ENCODE measurements at regions not wholly inside any gene's neighbourhood (a gene's known extent, or its start where the extent isn't known, plus 50 kb on each side); places are given as distances from the start of the nearest gene placed in this dataset.

DNA sequence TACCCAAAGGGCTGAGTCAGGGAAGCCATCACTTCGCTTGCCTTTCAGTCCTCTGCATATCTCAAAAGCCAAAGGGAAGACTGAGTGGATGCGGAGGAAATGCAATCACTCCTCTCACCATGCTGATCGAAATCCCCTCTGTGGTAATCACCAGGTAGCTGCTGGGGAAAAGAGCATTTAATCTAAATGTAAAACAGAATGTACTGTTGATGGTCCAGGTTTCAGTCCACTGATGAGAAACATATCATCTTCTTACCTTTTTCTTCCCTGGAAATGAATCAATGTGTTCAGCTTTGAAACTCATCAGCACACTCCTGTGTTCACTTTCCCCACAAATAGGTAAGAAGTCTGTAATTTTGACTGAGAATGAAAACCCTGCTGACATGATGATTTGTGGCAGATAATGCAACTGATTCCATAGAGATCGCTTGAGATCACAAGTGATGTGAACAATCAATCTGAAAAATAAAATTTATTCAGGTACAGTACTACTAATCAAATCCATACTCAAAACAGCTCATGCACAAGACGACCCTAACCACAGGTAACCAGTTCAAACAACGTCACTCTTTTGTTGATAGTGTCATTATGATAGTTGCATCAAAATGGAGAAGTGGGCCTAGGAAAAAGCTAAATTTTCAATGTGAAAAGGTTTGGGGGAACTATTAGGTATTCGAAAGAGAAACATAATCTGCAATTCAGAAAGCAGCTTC, 454.0 kb upstream of the RGMB start:
- TF ChIP-seq CTCF (IDR thresholded peaks at IDR 0.05 in 4 of 5, conservative IDR thresholded peaks at IDR 0.05 in 1 of 5) (no peak), POLR2A (IDR thresholded peaks at IDR 0.05) (no peak)

Measured in gastrocnemius medialis (tissue), 4 donors.